Retinal pigment epithelial cell (primary cell): ENCODE measurements at regions not wholly inside any gene's neighbourhood (a gene's known extent, or its start where the extent isn't known, plus 50 kb on each side); places are given as distances from the start of the nearest gene placed in this dataset.
A peak's percentile ranks its signal among the peaks of the same experiment; 100 is the strongest.
"Not testable (repeated sequence)": the region's sequence is repeated elsewhere in the genome, so short reads cannot be mapped to it uniquely, and the experiment has no call there.

Experiments
- DNase-seq: peaks from one replicate; pipeline ENCODE4 v3.0.0-alpha.2; 2010; ENCODE audit warnings: low read depth
- H3K4me3 ChIP-seq: 2 replicates; pipeline ENCODE4 v1.5.1; 2011; ENCODE audit warnings: mild to moderate bottlenecking, low read length, control low read depth, moderate library complexity
- TF ChIP-seq, protein P1 (sequence below): conservative IDR thresholded peaks from 2 replicates; pipeline ENCODE4 v1.5.1; 2011; ENCODE audit warnings: low read depth, low read length, control low read depth, inconsistent platforms

GRCh38 chr3:106302451-106303221 lies 433.8 kb upstream of the CBLB start:
- no peak for DNase-seq
- H3K4me3 ChIP-seq, result no peak overlapping the region
- TF ChIP-seq, protein P1, sequence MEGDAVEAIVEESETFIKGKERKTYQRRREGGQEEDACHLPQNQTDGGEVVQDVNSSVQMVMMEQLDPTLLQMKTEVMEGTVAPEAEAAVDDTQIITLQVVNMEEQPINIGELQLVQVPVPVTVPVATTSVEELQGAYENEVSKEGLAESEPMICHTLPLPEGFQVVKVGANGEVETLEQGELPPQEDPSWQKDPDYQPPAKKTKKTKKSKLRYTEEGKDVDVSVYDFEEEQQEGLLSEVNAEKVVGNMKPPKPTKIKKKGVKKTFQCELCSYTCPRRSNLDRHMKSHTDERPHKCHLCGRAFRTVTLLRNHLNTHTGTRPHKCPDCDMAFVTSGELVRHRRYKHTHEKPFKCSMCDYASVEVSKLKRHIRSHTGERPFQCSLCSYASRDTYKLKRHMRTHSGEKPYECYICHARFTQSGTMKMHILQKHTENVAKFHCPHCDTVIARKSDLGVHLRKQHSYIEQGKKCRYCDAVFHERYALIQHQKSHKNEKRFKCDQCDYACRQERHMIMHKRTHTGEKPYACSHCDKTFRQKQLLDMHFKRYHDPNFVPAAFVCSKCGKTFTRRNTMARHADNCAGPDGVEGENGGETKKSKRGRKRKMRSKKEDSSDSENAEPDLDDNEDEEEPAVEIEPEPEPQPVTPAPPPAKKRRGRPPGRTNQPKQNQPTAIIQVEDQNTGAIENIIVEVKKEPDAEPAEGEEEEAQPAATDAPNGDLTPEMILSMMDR, result no peak

DNA sequence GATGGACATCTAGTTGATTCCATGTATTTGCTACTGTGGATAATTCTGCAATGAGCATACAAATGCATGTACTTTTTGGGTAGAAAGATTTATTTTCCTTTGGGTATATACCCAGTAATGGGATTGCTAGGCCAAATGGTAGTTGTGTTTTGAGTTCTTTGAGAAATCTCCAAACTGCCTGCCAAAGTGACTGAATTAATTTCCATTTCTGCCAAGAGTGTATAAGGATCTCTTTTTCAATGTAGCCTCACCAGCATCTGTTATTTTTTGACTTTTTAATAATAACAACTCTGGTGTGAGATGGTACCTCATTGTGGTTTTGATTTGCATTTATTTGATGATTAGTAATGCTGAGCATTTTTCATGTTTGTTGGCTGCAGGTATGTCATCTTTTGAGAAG lies 435.0 kb upstream of the CBLB start:
- TF ChIP-seq, protein P1, result no peak

DNA sequence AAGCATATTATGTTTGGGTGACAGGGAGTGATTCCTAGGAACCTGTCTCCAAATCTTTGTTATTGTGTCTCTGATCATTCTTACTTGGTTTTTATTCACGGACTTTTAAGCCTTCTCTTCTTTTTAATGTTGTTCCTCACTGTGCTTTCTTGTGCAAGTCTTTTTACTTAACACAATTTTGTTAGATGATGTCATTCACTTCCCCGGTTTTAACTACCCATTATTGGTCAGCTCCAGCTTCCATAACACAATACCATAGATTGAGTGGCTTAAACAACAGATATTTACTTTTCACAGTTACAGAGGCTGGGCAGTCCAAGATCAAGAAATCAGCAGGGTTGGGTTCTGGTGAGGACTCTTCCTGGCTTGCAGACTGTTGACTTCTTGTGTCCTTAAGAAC lies 436.3 kb upstream of the CBLB start:
- no peak overlapping the region for H3K4me3 ChIP-seq
- DNase-seq, result no peak
- TF ChIP-seq, protein P1, result no peak

More for the DNA sequence above, 435.0 kb upstream of the CBLB start:
- no peak for DNase-seq
- H3K4me3 ChIP-seq, result no peak overlapping the region

GRCh38 chr3:106305882-106306435 lies 437.1 kb upstream of the CBLB start:
- DNase-seq, result no peak
- TF ChIP-seq, protein P1, result no peak

GRCh38 chr3:106309274-106309673 lies 440.5 kb upstream of the CBLB start:
- DNase-seq, result no peak
- no peak overlapping the region for H3K4me3 ChIP-seq
- TF ChIP-seq, protein P1, result no peak

More at GRCh38 chr3:106305882-106306435, 437.1 kb upstream of the CBLB start:
- H3K4me3 ChIP-seq, result no peak overlapping the region

- not testable (repeated sequence) for H3K4me3 ChIP-seq, DNase-seq
These were observed 441.0 kb upstream of the CBLB start for GRCh38 chr3:106309798-106310197.

DNA sequence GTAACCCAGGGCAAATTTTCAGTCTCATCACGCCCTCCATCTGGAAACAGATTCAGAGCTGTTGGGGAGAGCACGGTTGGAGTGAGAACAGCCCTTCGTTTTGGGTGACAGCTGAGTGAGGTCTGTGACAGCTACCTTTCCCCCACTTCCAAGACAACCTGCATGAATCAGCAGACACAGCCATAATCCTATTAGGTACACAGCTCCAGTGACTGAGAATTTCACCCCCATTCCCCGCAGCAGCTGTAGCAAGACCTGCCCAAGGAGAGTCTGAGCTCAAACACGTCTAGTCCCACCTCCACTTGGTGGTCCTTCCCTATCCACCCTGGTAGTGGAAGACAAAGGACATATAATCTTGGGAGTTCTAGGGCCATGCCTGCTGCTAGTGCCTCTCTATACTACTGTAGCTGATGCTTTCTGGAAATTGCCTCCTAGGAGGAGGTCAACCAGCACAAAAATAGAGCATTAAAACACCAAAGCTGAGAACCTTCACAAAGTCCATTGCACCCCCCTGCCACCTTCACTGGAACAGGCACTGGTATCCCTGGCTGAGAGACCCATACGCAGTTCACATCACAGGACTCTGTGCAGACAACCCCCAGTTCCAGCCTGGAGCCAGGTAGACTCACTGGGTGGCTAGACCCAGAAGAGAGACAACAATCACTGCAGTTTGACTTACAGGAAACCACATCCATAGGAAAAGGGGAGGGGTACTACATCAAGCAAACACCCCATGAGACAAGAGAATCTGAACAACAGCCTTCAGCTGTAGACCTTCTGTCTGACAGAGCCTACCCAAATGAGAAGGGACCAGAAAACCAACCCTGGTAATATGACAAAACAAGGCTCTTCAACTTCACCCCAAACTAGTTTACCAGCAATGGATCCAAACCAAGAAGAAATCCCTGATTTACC lies 448.6 kb upstream of the CBLB start:
- DNase-seq, result peak; percentile 54
- TF ChIP-seq, protein P1, result no peak
- H3K4me3 ChIP-seq, result no peak overlapping the region

GRCh38 chr3:106321438-106321837 lies 452.6 kb upstream of the CBLB start:
- DNase-seq, result not testable (repeated sequence)

More at GRCh38 chr3:106321438-106321837, 452.6 kb upstream of the CBLB start:
- not testable (repeated sequence) for H3K4me3 ChIP-seq
